ENCODE measurements at regions not wholly inside any gene's neighbourhood (a gene's known extent, or its start where the extent isn't known, plus 50 kb on each side); places are given as distances from the start of the nearest gene placed in this dataset.
"Not testable (repeated sequence)": the region's sequence is repeated elsewhere in the genome, so short reads cannot be mapped to it uniquely, and the experiment has no call there.

DNA sequence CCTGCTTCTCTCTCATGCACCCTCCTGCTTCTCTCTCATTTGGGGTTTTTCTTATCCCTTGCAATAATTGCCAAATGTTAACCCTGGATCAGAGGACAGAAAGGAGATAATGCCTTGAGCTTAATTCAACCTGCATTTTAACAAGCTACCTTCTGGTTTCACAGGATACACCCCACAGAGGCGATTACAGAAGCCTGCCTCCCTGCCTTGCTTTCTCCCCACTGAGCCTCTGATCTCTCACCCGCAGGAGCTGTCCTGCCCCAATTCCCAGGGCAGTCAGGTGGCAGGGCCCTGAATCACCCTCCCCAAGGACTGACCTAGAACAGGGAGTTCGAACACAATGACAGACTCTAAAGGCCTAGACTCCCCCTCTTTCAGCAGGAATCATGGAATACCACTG, 959.5 kb downstream of the GRID1 start:
- H3K27me3 ChIP-seq (ENCODE audit: insufficient read depth, low read length), result no peaks in the 10 kb centered on the region
- no peak overlapping the region for H3K4me3 ChIP-seq (ENCODE audit: low read length in 2 of 2)
- no peaks in the 10 kb centered on the region for H3K36me3 ChIP-seq (ENCODE audit: insufficient read depth, low read length)
- no peaks in the 10 kb centered on the region for H3K9me3 ChIP-seq (ENCODE audit: control insufficient read depth in 1 of 2, low read length in 2 of 2)
- intact Hi-C loops (cut with micrococcal nuclease), result no loop called here
- POLR2A ChIA-PET (ENCODE audit: partially characterized antibody), result no interaction called here
- Mint-ChIP-seq H3K9me3 (peaks cover 0 to 16% (median 9%) of the 10 kb centered on the region in 8 donors), H3K27ac (no peak overlapping the region), H3K4me1 (no peaks in the 10 kb centered on the region), H3K27me3 (no peaks in the 10 kb centered on the region), H3K36me3 (no peaks in the 10 kb centered on the region), H3K4me3 (no peak overlapping the region)
- DNase-seq, result no peak
- H3K27ac ChIP-seq (ENCODE audit: low read depth, low read length), result no peak overlapping the region
- no peaks in the 10 kb centered on the region for H3K4me1 ChIP-seq (ENCODE audit: insufficient read depth, low read length)
- CTCF ChIA-PET (ENCODE audit: partially characterized antibody), result no interaction called here

DNA sequence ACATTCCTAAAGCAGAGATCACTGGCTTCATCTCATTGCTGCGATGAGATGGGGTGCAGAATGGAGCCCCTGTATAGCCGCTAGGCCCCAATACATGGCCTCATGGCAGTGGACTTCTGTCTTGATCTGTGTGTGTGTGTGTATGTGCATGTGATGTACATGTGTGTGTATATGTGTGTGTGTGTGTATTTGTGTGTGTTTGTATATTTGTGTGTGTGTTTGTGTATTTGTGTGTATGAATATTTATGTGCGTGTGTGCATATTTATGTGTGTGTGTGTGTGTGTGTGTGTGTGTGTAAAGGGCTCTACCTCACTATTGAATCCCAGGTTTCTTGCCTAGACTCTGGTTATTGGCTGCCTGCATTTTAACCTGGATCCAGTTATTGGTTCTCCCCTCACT, 958.2 kb downstream of the GRID1 start:
- POLR2A ChIA-PET (ENCODE audit: partially characterized antibody), result no interaction called here
- Mint-ChIP-seq H3K27me3 (peaks cover 0 to 2% of the 10 kb centered on the region in 2 donors), H3K4me3 (no peak overlapping the region), H3K27ac (no peak overlapping the region), H3K9me3 (peaks cover 0 to 16% (median 9%) of the 10 kb centered on the region in 8 donors), H3K36me3 (no peaks in the 10 kb centered on the region), H3K4me1 (no peaks in the 10 kb centered on the region)
- Histone ChIP-seq H3K9me3 (ENCODE audit: control insufficient read depth in 1 of 2, low read length in 2 of 2) (no peaks in the 10 kb centered on the region), H3K27ac (ENCODE audit: low read depth, low read length) (no peak overlapping the region), H3K36me3 (ENCODE audit: insufficient read depth, low read length) (no peaks in the 10 kb centered on the region), H3K27me3 (ENCODE audit: insufficient read depth, low read length) (no peaks in the 10 kb centered on the region), H3K4me3 (ENCODE audit: low read length in 2 of 2) (no peak overlapping the region), H3K4me1 (ENCODE audit: insufficient read depth, low read length) (no peaks in the 10 kb centered on the region)
- intact Hi-C loops (cut with micrococcal nuclease), result no loop called here
- CTCF ChIA-PET (ENCODE audit: partially characterized antibody), result no interaction called here
- DNase-seq, result no peak

GRCh38 chr10:85410586-85410985, 956.0 kb downstream of the GRID1 start:
- POLR2A ChIA-PET (ENCODE audit: partially characterized antibody); H3K4me3 Mint-ChIP-seq; CTCF ChIA-PET (ENCODE audit: partially characterized antibody); intact Hi-C loops (cut with micrococcal nuclease); H3K27me3 Mint-ChIP-seq; H3K36me3 ChIP-seq (ENCODE audit: insufficient read depth, low read length); DNase-seq; H3K4me1 Mint-ChIP-seq; H3K36me3 Mint-ChIP-seq; H3K4me3 ChIP-seq (ENCODE audit: low read length in 2 of 2); H3K27ac ChIP-seq (ENCODE audit: low read depth, low read length); H3K27ac Mint-ChIP-seq; H3K9me3 ChIP-seq (ENCODE audit: control insufficient read depth in 1 of 2, low read length in 2 of 2); H3K4me1 ChIP-seq (ENCODE audit: insufficient read depth, low read length); H3K27me3 ChIP-seq (ENCODE audit: insufficient read depth, low read length): not testable (repeated sequence)
- H3K9me3 Mint-ChIP-seq, result peaks cover 0 to 24% (median 10%) of the 10 kb centered on the region in 8 donors

- DNase-seq, result no peak
- H3K27me3 Mint-ChIP-seq, result peaks cover 0 to 5% of the 10 kb centered on the region in 2 donors
- no peak overlapping the region for H3K4me3 Mint-ChIP-seq
- no peak overlapping the region for H3K4me3 ChIP-seq (ENCODE audit: low read length in 2 of 2)
- no peaks in the 10 kb centered on the region for H3K4me1 Mint-ChIP-seq
- POLR2A ChIA-PET (ENCODE audit: partially characterized antibody), result no interaction called here
- H3K9me3 Mint-ChIP-seq, result peaks cover 0 to 24% (median 10%) of the 10 kb centered on the region in 8 donors
- no peaks in the 10 kb centered on the region for H3K36me3 Mint-ChIP-seq
- no peaks in the 10 kb centered on the region for H3K9me3 ChIP-seq (ENCODE audit: control insufficient read depth in 1 of 2, low read length in 2 of 2)
- CTCF ChIA-PET (ENCODE audit: partially characterized antibody), result no interaction called here
- H3K27ac ChIP-seq (ENCODE audit: low read depth, low read length), result no peak overlapping the region
- H3K27me3 ChIP-seq (ENCODE audit: insufficient read depth, low read length), result no peaks in the 10 kb centered on the region
- intact Hi-C loops (cut with micrococcal nuclease), result no loop called here
- no peaks in the 10 kb centered on the region for H3K4me1 ChIP-seq (ENCODE audit: insufficient read depth, low read length)
- no peak overlapping the region for H3K27ac Mint-ChIP-seq
- no peaks in the 10 kb centered on the region for H3K36me3 ChIP-seq (ENCODE audit: insufficient read depth, low read length)
Measured at GRCh38 chr10:85413570-85413969, 953.0 kb downstream of the GRID1 start.

GRCh38 chr10:85420501-85421191, 945.9 kb downstream of the GRID1 start:
- no peak overlapping the region for H3K4me3 Mint-ChIP-seq
- ChIA-PET POLR2A (ENCODE audit: partially characterized antibody) (no interaction called here), CTCF (ENCODE audit: partially characterized antibody) (no interaction called here)
- H3K36me3 ChIP-seq (ENCODE audit: insufficient read depth, low read length), result no peaks in the 10 kb centered on the region
- H3K9me3 ChIP-seq (ENCODE audit: control insufficient read depth in 1 of 2, low read length in 2 of 2), result no peaks in the 10 kb centered on the region
- no peak overlapping the region for H3K27ac ChIP-seq (ENCODE audit: low read depth, low read length)
- DNase-seq, result no peak
- H3K9me3 Mint-ChIP-seq, result peaks cover 0 to 6% (median 0%) of the 10 kb centered on the region in 8 donors
- H3K4me3 ChIP-seq (ENCODE audit: low read length in 2 of 2), result no peak overlapping the region
- H3K27me3 ChIP-seq (ENCODE audit: insufficient read depth, low read length), result no peaks in the 10 kb centered on the region
- no peak overlapping the region for H3K27ac Mint-ChIP-seq
- H3K4me1 ChIP-seq (ENCODE audit: insufficient read depth, low read length), result no peaks in the 10 kb centered on the region
- H3K4me1 Mint-ChIP-seq, result no peaks in the 10 kb centered on the region
- peaks cover 0 to 1% of the 10 kb centered on the region in 2 donors for H3K27me3 Mint-ChIP-seq
- intact Hi-C loops (cut with micrococcal nuclease), result no loop called here
- no peaks in the 10 kb centered on the region for H3K36me3 Mint-ChIP-seq

DNA sequence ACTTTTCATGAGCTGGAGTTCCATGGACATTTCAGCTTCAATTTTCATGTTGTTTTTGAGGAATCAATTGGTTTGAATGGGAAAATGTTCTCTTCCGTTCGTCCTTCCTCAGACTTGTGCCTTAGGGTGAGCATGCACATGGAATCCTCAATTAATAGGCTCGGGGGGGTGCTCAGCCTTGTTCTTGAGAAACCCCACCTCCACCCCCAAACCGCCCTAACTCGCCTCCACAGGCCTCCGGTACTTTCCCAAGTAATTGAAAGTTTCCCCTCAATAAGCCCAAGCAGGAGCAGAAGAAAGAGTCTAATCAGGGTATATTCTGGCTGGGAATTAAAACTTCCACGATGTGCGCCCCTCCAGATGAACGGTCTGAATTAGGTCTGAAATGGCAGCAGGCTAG, 945.2 kb downstream of the GRID1 start:
- H3K4me1 Mint-ChIP-seq, result no peaks in the 10 kb centered on the region
- Histone ChIP-seq H3K4me3 (ENCODE audit: low read length in 2 of 2) (no peak overlapping the region), H3K4me1 (ENCODE audit: insufficient read depth, low read length) (no peaks in the 10 kb centered on the region), H3K36me3 (ENCODE audit: insufficient read depth, low read length) (no peaks in the 10 kb centered on the region), H3K9me3 (ENCODE audit: control insufficient read depth in 1 of 2, low read length in 2 of 2) (no peaks in the 10 kb centered on the region), H3K27me3 (ENCODE audit: insufficient read depth, low read length) (no peaks in the 10 kb centered on the region), H3K27ac (ENCODE audit: low read depth, low read length) (no peak overlapping the region)
- H3K9me3 Mint-ChIP-seq, result peaks cover 0 to 1% (median 0%) of the 10 kb centered on the region in 8 donors
- H3K27ac Mint-ChIP-seq, result no peak overlapping the region
- ChIA-PET POLR2A (ENCODE audit: partially characterized antibody) (no interaction called here), CTCF (ENCODE audit: partially characterized antibody) (no interaction called here)
- no peak overlapping the region for H3K4me3 Mint-ChIP-seq
- intact Hi-C loops (cut with micrococcal nuclease), result no loop called here
- no peak for DNase-seq
- H3K27me3 Mint-ChIP-seq, result peaks cover 0 to 1% of the 10 kb centered on the region in 2 donors
- H3K36me3 Mint-ChIP-seq, result no peaks in the 10 kb centered on the region

- H3K36me3 ChIP-seq (ENCODE audit: insufficient read depth, low read length), result no peaks in the 10 kb centered on the region
- Mint-ChIP-seq H3K4me1 (no peaks in the 10 kb centered on the region), H3K36me3 (no peaks in the 10 kb centered on the region), H3K27ac (no peak overlapping the region), H3K9me3 (no peaks in the 10 kb centered on the region), H3K4me3 (no peak overlapping the region), H3K27me3 (peaks cover 0 to 2% of the 10 kb centered on the region in 2 donors)
- intact Hi-C loops (cut with micrococcal nuclease), result no loop called here
- H3K9me3 ChIP-seq (ENCODE audit: control insufficient read depth in 1 of 2, low read length in 2 of 2), result no peaks in the 10 kb centered on the region
- no peaks in the 10 kb centered on the region for H3K4me1 ChIP-seq (ENCODE audit: insufficient read depth, low read length)
- no peak overlapping the region for H3K27ac ChIP-seq (ENCODE audit: low read depth, low read length)
- ChIA-PET POLR2A (ENCODE audit: partially characterized antibody) (no interaction called here), CTCF (ENCODE audit: partially characterized antibody) (no interaction called here)
- DNase-seq, result no peak
- H3K27me3 ChIP-seq (ENCODE audit: insufficient read depth, low read length), result no peaks in the 10 kb centered on the region
- no peak overlapping the region for H3K4me3 ChIP-seq (ENCODE audit: low read length in 2 of 2)
Measured at GRCh38 chr10:85429126-85429525, 937.5 kb downstream of the GRID1 start.

DNA sequence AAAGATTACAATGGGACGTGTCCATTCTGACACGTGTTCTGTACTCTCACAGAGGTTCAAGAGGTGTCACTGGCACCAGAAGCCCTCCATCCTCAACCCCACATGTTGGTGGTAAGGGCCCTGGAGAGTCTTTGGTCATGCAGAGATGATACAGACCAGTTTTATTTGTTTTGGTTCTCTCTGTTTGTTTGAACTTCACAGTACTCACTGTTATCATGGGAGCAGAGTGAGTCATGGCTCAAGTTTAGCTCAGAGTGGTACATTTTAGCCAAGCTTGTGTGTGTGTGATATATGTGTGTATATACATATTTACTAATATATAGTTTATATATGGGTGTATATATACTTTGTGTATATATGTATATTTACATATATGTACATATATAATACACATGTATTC, 935.6 kb downstream of the GRID1 start:
- H3K9me3 ChIP-seq (ENCODE audit: control insufficient read depth in 1 of 2, low read length in 2 of 2), result no peaks in the 10 kb centered on the region
- H3K9me3 Mint-ChIP-seq, result no peaks in the 10 kb centered on the region
- no peak overlapping the region for H3K27ac ChIP-seq (ENCODE audit: low read depth, low read length)
- no peaks in the 10 kb centered on the region for H3K27me3 ChIP-seq (ENCODE audit: insufficient read depth, low read length)
- H3K27me3 Mint-ChIP-seq, result peaks cover 0 to 2% of the 10 kb centered on the region in 2 donors
- no peak for DNase-seq
- no peaks in the 10 kb centered on the region for H3K36me3 Mint-ChIP-seq
- H3K4me3 ChIP-seq (ENCODE audit: low read length in 2 of 2), result no peak overlapping the region
- ChIA-PET CTCF (ENCODE audit: partially characterized antibody) (no interaction called here), POLR2A (ENCODE audit: partially characterized antibody) (no interaction called here)
- H3K4me1 ChIP-seq (ENCODE audit: insufficient read depth, low read length), result no peaks in the 10 kb centered on the region
- no peaks in the 10 kb centered on the region for H3K4me1 Mint-ChIP-seq
- no peak overlapping the region for H3K4me3 Mint-ChIP-seq
- H3K36me3 ChIP-seq (ENCODE audit: insufficient read depth, low read length), result no peaks in the 10 kb centered on the region
- no peak overlapping the region for H3K27ac Mint-ChIP-seq
- intact Hi-C loops (cut with micrococcal nuclease), result no loop called here

All from CD4-positive, alpha-beta memory T cell (primary cell).